ENCODE measurements at regions not wholly inside any gene's neighbourhood (a gene's known extent, or its start where the extent isn't known, plus 50 kb on each side); places are given as distances from the start of the nearest gene placed in this dataset.

DNA sequence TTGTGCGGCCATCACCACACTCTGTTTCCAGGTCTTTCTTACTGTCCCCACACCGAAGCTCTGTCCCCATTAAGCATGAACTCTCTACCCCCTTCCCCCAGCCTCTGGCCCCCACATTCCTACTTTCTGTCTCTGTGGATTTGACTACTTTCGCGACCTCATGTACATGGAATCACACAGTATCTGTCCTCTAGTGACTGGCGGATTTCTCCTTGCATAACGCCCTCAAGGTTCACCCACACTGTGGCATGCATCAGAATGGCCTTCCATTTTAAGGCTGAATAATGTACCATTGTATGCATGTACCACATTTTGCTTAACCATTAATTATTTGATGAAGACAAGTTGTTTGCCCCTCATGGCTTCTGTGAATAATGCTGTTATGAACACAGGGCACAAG lies 467.6 kb upstream of the HS6ST1 start:
- DNase-seq: no peak
- in situ Hi-C loops (cut with MboI; ENCODE audit: low sequenced_read_pairs in 4 of 4): no loop called here
- no peak overlapping the region for H3K4me3 ChIP-seq
- H3K27me3 ChIP-seq: no peaks in the 10 kb centered on the region
- no peaks in the 10 kb centered on the region for H3K9me3 ChIP-seq
- no peaks in the 10 kb centered on the region for H3K36me3 ChIP-seq
- H3K4me1 ChIP-seq: no peaks in the 10 kb centered on the region
- no peak overlapping the region for H3K27ac ChIP-seq
- no peak for ATAC-seq
- intact Hi-C loops (cut with DNase I; ENCODE audit: low total_unique reads): no loop called here
- TF ChIP-seq, protein P1, sequence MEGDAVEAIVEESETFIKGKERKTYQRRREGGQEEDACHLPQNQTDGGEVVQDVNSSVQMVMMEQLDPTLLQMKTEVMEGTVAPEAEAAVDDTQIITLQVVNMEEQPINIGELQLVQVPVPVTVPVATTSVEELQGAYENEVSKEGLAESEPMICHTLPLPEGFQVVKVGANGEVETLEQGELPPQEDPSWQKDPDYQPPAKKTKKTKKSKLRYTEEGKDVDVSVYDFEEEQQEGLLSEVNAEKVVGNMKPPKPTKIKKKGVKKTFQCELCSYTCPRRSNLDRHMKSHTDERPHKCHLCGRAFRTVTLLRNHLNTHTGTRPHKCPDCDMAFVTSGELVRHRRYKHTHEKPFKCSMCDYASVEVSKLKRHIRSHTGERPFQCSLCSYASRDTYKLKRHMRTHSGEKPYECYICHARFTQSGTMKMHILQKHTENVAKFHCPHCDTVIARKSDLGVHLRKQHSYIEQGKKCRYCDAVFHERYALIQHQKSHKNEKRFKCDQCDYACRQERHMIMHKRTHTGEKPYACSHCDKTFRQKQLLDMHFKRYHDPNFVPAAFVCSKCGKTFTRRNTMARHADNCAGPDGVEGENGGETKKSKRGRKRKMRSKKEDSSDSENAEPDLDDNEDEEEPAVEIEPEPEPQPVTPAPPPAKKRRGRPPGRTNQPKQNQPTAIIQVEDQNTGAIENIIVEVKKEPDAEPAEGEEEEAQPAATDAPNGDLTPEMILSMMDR (IDR thresholded peaks at IDR 0.05 in 4 of 5, conservative IDR thresholded peaks at IDR 0.05 in 1 of 5): no peak
- TF ChIP-seq POLR2A (IDR thresholded peaks at IDR 0.05): no peak

- in situ Hi-C loops (cut with MboI; ENCODE audit: low sequenced_read_pairs in 4 of 4): no loop called here
- no peaks in the 10 kb centered on the region for H3K36me3 ChIP-seq
- no peak for ATAC-seq
- no peaks in the 10 kb centered on the region for H3K27me3 ChIP-seq
- TF ChIP-seq, protein P1 (IDR thresholded peaks at IDR 0.05 in 4 of 5, conservative IDR thresholded peaks at IDR 0.05 in 1 of 5): no peak
- TF ChIP-seq POLR2A (IDR thresholded peaks at IDR 0.05): no peak
- H3K27ac ChIP-seq: no peak overlapping the region
- no peak for DNase-seq
- no peaks in the 10 kb centered on the region for H3K9me3 ChIP-seq
- no peaks in the 10 kb centered on the region for H3K4me1 ChIP-seq
- H3K4me3 ChIP-seq: no peak overlapping the region
- intact Hi-C loops (cut with DNase I; ENCODE audit: low total_unique reads): no loop called here
Observed at GRCh38 chr2:128786741-128787478, 468.2 kb upstream of the HS6ST1 start.

DNA sequence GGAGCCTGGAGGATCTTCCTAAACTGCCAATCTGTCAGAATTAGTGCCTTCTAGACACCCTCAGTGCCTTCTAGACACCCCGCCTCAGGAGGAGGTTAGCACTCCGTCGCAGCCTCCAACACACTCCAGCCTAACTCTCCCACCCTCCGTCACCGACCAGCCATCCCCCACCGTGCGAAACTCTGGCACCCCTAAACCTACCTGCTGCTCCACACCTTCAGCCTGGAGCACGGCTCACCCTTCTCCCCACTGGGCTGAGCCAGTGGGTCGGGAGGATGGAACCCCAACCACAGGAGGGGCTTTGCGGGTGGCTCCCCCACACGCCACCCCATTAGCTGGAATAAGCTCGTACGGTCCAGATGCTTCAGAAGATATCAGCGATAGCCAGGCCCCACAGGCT lies 468.9 kb upstream of the HS6ST1 start:
- Histone ChIP-seq H3K9me3 (no peaks in the 10 kb centered on the region), H3K4me1 (no peaks in the 10 kb centered on the region), H3K27me3 (no peaks in the 10 kb centered on the region), H3K4me3 (no peak overlapping the region), H3K27ac (no peak overlapping the region), H3K36me3 (no peaks in the 10 kb centered on the region)
- TF ChIP-seq, protein P1 (IDR thresholded peaks at IDR 0.05 in 4 of 5, conservative IDR thresholded peaks at IDR 0.05 in 1 of 5): no peak
- no peak for TF ChIP-seq POLR2A (IDR thresholded peaks at IDR 0.05)
- in situ Hi-C loops (cut with MboI; ENCODE audit: low sequenced_read_pairs in 4 of 4) (no loop called here), intact Hi-C loops (cut with DNase I; ENCODE audit: low total_unique reads) (no loop called here)
- DNase-seq: no peak
- ATAC-seq: no peak

DNA sequence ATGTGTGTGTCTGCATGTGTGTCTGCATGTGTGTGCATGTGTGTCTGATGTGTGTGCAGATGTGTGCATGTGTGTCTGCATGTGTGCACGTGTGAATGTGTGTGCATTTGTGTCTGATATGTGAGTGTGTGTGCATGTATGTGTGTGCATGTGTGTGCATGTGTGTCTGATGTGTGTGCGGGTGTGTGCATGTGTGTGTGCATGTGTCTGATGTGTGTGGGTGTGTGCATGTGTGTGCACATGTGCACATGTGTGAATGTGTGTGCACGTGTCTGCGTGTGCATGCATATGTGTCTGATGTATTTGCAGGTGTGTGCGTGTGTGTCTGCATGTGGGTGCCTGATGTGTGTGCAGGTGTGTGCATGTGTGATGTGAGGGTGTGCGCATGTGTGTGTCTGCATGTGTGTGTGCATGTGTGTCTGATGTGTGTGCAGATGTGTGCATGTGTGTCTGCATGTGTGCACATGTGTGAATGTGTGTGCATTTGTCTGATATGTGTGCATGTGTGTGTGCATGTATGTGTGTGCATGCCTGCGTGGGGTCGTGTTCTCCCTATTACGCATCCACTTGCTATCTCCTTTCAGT lies 470.1 kb upstream of the HS6ST1 start:
- in situ Hi-C loops (cut with MboI; ENCODE audit: low sequenced_read_pairs in 4 of 4): no loop called here
- Histone ChIP-seq H3K27ac (no peak overlapping the region), H3K27me3 (no peaks in the 10 kb centered on the region), H3K4me1 (no peaks in the 10 kb centered on the region), H3K4me3 (no peak overlapping the region), H3K36me3 (no peaks in the 10 kb centered on the region), H3K9me3 (no peaks in the 10 kb centered on the region)
- no peak for ATAC-seq
- DNase-seq: no peak
- no peak for TF ChIP-seq POLR2A (IDR thresholded peaks at IDR 0.05)
- TF ChIP-seq, protein P1 (IDR thresholded peaks at IDR 0.05 in 4 of 5, conservative IDR thresholded peaks at IDR 0.05 in 1 of 5): no peak
- intact Hi-C loops (cut with DNase I; ENCODE audit: low total_unique reads): no loop called here
